Stimulated activated CD4-positive, alpha-beta T cell treated with anti-CD3 and anti-CD28 coated beads, Interleukin-15, amount 100 ng/mL, for 48 hours (primary cell): ENCODE measurements at regions not wholly inside any gene's neighbourhood (a gene's known extent, or its start where the extent isn't known, plus 50 kb on each side); places are given as distances from the start of the nearest gene placed in this dataset.
"Not testable (repeated sequence)": the region's sequence is repeated elsewhere in the genome, so short reads cannot be mapped to it uniquely, and the experiment has no call there.

ENCODE experiments used
- DNase-seq, 2 donors: peaks; one replicate each; pipeline ENCODE4 v3.0.0-alpha.2; 2020; ENCODE audit warnings: low read depth in 2 of 2

DNA sequence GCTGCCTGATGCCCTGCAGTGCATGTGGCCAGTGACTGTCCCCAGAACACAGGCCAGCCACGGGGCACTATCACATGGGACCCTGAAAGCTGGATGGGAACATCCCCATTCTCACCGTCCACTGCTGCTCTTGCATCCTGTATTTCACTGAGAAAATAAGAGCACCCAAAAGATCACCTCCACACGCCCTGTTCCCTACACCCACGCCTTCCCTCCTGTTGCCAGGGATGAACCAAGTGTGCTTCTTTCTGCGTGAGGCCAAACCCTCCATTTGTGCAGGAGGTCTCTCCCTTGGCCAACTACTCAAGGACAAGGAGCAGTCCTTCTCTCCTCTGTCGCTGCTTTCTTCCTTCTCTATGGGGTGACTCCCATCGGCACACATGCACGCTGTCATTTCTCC is 118.3 kb downstream of the LRRC37A3 start:
- DNase-seq, result not testable (repeated sequence)

DNA sequence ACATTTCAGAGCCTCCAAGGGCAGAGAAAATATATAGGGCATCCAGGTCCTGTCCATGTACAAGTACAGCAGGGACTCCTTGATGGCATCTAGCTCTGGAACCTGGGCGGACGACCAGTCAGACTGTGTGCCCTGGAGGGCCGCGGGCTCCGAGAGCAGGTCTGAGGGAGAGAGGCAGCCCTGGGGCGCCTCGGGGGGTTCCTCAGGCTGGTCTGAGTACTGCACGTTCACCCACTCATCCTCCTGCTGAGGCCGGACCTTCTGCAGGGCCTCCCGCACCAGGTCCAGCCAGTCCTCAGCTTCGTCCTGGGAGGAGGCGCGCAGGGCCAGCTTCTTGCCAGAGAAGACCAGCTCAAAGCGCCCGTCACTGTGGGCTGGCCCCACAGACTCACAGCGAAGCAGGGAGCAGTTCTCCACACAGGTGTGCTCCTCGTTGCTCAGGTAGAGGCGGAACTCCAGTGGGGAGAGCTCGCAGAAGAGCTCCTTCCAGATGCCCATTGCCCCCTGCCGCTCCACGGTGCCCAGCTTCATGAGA is 118.8 kb downstream of the LRRC37A3 start:
- DNase-seq, result not testable (repeated sequence)

DNA sequence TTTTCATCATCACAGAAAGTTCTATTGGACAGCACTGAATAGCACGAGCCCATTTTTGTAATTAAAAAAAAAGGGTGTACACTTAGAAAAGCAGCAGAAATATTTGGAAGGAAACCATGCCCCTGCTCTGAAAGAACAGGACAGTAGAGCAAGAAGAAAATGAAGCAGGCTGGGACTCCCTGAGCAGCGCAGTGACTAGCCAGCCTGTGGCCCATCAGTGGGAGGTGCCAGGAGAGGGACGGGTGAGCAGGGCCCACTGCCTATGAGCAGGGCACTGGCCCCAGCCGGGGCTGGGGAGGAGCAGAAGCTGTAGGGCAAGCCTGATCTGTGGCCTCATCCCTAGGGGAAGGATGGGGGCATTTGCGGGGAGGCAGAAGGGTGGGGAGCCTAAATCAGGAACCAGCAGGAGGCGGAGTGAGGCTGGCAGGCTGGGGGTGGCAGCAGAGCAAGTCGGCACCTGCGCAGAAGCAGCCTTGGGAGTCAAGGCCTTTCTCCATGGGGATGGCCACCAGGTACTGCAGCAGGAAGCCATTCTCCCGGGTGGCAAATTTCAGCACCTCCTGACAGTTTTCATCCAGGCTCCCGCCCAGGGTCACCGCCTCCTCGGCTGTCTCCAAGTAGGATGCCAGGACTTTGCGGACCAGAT is 119.6 kb downstream of the LRRC37A3 start:
- not testable (repeated sequence) for DNase-seq

DNA sequence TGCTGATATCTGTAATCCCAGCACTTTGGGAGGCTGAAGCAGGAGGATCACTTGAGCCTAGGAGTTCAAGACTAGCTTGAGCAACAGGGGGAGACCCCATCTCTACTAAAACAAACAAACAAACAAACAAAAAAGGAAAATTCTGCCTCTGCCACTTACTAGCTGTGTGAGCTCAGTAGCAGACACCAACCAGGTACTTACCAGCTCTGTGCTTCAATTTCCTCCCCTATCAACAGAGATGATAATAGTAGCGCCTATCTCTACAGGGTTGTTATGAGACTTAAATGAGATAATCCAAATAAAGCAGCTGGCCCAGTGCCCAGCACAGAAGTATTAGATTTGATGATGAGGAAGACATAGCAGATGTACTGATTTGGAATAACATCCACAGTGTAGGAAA is 120.3 kb downstream of the LRRC37A3 start:
- DNase-seq, result not testable (repeated sequence)

DNA sequence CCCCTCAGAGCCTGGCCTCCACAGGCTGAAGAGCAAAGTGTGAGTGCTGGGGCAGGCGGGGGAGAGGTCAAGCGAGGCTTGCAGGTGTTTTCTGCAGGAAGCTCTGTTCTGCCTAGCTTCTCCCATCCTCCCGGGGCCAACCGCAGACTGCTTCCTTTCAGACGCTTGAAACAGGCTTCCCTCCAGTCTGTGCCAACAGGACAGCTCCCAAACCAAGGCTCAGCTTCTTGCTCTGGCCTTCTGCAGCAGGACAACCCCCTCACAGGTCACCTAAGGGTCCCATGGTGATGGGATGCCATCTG is 120.8 kb downstream of the LRRC37A3 start:
- not testable (repeated sequence) for DNase-seq

DNA sequence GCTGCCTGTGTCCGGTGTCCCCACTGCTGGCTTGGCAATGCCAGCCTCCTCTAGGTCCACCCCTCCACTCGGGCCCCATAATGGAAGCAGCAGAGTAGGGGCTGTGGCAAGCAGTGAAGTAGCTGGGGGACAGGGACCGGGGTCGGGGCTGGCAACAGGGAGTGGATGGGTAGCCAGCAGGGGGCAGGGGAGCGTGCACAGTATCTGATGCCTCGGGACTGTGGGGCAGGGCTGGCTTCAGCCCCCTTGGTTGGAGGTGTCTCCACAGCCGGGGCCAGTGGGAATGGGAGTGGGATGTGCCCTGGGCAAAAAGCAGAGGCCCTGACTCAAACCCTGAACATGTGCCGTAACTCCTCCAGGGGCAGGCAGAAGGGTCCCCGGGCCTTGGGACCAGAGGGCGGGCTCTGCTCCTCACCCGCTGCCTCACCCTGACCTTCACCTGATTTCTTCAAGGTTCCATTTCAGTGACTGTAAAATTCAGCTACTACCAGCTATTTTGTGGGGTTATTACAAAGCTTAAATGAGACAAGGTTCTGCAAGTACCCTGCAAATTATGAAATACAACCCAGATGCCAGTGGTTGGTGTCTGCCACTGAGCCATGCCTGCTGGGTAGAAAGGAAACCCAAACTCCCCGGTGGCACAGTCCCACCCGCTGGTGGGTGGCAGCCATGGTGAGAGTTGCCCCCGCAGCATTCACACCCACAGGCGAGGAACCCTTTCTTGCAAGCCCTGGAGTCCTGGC is 121.4 kb downstream of the LRRC37A3 start:
- not testable (repeated sequence) for DNase-seq

DNA sequence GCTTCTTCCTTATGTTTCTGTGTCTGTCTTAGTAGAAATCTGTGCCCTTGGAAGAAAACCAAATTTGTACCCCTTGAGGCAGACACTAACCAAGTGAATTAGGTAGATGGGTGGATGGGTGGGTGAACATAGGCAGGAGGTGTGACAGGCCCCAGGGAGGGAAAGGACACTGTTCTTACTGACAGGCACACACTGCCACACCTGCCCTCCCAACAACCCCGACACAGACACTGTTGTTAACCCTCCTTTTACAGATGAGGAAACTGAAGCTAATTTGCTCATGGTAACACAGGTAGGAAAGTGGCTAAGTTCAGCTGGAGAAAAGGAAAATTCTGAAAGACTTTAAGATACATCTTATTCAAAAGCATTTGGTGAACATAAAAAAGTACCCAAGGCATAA is 123.9 kb downstream of the LRRC37A3 start:
- not testable (repeated sequence) for DNase-seq

DNA sequence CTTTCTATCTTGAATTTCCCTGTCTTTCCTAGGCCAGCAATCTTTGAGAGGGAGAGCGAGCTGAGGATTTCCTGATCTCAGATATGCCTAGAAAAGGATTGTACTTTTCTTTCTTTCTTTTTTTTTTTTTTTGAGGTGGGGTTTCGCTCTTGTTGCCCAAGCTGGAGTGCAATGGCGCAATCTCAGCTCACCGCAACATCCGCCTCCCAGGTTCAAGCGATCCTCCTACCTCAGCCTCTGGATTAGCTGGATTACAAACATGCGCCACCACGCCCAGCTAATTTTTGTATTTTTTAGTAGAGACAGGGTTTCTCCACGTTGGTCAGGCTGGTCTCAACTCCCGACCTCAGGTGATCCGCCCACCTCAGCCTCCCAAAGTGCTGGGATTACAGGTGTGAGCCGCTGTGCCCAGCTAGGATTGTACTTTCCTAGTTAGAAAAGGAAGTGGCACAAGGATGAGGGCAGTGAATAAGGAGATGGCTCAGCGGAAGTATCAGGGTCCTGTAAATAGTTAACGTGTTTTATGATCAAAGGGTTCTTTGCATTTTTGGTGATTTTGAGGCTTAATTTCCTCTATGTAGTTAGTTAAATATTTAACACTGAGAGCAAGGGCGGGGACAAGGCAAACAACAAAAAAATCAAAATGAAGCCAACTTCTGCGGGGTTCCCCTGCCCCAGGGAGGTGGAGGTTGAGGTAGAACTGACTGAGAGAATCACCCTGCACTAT is 124.6 kb downstream of the LRRC37A3 start:
- not testable (repeated sequence) for DNase-seq

DNA sequence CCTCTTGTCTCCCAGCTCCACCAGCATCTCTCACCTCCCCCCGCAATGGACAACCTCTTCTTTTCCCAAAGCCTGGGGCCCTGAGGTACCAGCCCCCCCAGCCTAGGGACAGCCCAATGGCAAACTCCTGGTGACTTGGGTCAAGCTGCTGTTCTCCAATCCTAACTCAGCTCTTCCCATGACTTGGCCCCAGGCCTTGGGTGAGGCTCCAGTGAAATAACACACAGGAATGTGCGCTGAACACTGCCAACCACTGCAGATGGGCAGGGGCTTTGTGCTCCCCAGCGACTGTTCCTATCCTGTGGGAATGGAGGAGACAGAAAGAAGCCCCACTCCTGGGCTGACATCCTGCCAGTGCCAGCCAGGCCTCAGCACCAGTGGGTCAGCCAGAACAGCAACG is 125.2 kb downstream of the LRRC37A3 start:
- DNase-seq, result not testable (repeated sequence)

DNA sequence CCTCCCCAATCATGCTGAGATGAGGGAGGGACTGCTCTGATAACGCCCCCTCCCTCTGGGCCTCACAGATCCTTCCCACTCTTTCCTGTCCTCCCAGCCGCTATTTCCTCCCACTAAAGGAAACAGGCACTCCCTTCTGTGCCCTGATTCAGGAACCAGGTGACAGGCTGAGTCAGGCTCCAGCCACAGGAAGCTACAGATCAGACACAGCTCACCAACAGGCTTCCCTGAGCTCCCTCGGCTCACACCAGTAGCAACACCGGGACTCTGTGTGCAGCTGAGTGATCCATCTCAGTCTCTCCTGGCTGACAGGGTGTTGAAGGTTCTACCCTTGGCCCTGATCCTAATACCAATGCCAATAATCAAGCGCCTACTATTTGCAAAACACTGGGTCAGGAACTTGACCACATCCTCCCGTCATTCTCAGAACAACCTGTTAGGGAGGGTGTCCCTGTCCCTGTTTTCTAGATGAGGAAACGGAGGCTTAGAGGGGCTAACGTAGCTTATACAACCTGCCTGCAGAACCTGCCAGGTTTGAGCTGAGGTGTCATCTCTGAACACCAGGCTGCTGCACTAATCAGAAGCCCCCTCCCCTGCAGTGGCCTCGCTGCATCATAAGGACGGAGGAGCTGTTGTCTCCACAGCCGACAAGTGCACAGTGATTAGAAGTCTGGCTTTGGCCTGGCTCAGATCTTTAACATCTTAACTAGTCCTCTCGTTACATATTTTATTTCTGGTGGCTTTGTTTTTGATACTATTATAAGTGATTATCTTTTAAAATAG is 126.3 kb downstream of the LRRC37A3 start:
- DNase-seq, result not testable (repeated sequence)

DNA sequence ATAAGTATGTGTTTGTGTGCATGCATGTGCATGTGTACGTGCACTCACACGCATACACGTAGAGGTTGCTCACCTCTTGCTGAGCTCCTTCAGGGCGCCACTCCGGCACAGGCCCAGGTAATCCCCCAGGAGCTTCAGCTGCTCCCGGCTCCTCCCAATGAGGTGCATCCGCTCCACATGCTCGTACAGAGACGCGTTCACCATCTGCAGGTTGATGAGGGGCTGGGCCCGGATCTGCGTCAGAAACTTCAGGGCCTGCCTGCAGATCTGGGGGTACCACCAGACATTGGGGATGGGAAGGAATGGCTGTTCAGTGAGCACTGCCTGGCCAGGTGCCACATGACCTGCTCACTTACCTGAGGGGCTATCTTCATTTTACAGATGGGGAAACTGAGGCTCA is 127.0 kb downstream of the LRRC37A3 start:
- DNase-seq, result not testable (repeated sequence)

DNA sequence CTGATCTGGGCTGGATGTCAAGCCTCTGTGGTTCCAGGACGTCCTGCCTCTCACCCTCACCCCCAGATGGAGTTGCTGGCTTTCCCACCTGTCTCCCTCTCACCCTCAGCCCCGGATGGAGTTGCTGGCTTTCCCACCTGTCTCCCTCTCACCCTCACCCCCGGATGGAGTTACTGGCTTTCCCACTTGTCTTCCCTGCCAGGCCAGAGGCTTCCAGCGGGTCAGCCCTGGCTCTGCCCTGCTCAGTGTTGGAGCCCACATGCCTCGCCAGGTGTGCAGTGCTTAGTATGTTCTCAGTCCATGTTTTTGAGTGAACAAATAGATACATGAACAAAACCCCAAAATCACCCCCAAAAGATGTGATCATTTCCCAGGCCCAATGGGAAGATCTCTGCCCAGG is 127.6 kb downstream of the LRRC37A3 start:
- DNase-seq, result not testable (repeated sequence)

DNA sequence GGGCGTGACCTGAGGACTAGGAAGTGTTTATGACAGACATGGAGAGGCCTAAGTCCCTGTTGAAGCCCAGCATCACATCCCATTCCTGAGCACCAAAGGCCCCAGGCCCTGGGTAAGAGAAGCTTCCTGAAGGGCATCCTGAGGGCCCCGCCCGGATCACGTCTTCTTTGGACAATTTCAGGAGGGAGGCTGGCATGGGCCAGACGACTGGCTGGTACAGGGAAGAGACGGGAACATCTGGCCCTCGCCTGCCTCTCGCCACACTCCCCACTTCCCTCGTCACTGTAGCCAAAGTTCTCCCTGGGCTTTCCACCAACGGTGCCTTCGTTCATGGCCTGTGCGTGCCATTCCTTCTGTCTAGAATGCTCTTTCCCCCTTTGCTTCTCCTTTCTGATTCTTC is 128.1 kb downstream of the LRRC37A3 start:
- DNase-seq, result not testable (repeated sequence)

DNA sequence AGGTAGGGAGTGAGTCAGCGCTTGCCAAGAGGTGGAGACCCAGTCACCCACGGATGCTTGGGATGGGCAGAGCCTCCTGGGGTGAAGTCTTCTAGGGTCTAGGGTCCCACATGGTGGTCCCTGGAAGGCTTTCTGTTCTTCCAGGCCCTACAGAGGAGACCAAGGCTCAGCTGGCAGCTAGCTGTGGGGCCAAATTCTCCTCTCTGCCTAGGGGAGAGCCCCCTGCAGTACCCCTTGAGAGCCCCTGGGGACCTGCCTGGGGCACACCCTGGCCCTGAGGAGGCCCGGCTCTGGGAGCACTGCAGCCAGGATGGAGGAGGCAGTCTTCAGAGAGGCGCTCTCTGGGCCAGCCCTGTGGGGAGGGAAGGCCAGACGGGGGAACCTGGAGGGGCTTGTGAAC is 128.6 kb upstream of the SMURF2 start:
- DNase-seq, result not testable (repeated sequence)

DNA sequence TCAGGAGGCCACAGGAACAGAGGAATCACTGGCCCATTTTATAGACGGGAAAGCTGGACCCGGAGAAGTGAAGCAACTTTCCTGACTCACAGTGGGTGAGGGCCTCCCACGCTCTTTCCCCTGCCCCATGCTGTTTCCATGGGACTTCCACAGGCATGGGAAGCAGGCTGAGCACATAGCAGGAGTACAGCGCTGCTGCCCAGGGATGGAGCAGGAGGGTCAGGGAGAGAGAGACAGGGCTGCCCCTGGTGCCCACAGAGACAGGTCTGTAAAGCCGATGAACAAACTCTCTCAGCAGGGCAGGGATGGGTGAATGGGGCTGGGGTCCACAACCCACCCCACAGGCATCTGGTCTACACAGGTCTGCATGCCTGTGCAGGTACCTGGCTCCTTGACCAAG is 128.1 kb upstream of the SMURF2 start:
- DNase-seq, result not testable (repeated sequence)

DNA sequence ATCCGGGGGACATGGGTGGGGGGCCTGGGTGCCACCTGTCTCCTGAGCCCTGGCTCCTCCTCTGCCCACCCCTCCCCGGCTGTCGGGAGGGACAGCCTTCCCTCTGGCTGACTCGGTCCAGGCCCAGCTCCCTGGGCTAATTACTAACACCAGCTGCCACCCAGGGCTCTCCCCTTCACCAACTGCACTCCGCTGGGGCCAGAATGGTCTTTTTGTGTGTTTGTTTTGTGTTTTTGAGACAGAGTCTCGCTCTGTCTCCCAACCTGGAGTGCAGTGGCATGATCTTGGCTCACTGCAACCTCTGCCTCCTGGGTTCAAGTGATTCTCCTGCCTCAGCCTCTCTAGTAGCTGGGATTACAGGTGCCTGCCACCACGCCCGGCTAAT is 126.9 kb upstream of the SMURF2 start:
- DNase-seq, result not testable (repeated sequence)

DNA sequence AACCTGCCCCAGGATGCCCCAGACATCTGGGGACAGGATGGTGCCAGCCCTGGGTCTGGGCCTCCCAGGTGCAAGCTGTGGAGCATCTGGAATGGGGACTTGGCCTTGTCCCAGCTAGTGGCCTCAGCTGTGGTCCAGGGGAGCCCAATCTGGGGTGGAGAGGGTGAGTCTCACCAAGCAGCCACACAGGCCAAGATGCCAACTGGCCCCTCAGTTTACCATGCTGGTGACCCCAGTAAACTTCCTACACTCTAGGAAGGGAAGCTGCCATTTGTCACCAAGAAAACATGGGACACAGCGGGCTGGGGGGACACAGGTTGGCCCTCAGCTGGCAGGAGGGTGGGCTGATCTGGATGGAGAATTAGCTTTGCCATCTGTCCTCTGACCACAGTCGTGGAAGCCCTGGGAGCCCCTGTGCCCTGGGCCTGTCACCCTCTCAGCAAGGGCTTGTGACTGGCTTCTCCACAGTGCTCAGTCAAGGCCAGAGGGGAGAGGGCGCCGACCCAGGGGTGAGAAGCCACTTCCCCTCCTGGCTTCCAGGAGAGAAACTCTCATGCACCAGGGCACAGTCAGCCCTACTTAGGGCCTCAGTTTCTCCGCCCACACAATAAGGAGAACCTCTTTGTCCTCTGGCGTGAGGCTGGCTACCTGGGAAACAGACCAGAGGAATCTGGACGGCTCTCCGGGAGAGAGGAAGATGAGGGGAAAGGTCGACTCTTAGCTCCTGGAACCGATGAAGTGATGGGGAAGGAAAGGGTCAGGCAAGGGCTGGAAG is 126.4 kb upstream of the SMURF2 start:
- no peak for DNase-seq

DNA sequence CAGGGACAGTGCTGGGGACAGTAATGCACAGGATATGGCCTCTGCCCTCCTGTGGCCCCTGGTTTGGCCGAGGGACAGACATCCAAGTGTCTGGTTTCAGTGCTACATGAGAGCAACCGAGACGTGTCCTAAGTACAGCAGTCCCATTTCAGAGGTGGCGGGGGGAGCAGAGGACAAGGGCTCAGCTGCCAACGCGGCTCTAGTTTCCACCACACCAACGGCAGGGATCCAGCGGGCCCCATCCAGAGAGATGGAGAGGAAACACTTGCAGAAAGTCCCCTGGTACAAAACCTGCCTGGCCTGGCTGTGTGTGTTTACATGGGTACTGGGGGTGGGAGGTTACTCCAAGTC is 125.8 kb upstream of the SMURF2 start:
- no peak for DNase-seq

DNA sequence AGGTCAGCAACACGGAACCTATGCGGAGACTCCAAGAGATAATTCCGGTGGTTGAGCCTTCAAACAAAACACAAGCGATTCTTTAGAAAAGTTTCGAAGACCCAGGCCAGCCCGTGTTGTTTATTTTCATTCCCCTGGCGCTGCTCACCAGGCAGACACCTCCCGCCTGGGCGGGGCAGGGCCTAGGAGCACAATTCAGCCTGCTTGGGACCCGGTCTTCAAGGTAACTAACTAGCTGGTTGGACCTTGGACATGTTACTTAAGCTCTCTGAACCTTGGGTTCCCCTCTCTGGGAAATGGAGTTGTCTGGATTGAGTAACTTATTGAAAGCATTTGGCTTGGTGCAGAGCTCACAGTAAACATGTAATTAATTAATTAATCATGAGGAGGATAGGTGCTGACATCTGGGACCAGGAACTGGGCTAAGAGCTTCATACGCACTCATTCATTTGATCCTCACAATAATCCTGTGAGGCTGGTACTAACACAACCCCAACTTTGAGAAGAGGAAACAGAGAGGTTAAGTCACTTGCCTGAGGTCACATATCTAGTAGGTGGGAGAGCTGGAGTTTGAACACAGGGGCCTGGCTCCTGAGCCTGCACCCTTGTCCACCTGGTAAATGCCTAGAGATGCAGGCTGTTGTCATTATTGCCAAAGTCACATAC is 125.3 kb upstream of the SMURF2 start:
- DNase-seq, result no peak

DNA sequence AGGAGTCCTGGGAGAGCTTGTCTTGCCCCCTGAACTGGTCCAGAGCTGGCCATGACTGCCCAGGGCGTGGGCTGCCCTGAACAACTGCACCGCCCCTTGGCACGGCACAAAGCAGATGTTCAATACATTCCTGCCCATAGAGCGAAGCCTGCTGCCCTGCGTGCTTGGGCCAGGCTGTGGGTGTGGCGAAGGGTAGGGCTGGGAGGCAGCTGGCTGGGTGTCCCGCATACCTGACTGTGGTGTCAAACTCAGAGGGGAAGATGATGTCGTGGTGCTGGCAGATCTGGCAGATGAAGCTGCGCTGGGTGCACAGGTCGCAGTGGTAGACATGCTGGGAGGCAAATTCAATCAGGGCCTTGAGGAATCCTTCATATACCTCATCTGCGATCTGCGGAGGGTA is 124.2 kb upstream of the SMURF2 start:
- DNase-seq, result no peak

DNA sequence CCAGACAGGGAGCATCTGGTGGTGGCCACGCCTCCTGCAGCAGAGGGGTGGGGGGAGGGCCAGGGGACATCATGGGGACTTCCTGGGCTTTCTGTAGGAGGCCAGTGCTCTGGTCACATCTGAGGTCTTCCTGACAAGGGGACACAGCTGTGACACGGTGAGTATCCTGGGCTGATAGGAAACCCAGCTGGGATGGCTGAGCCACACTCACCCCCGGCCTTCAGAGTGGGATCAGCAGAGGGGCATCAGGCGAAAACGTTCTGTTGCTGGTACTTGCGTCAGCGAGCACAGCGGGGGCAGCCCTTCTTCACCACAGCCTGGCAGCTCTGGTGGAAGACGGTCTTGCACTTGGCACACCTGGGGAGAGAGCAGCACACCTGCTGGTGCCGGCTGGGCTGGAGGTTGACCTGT is 122.9 kb upstream of the SMURF2 start:
- DNase-seq, result no peak
